HepG2 (cell line): ENCODE measurements at regions not wholly inside any gene's neighbourhood (a gene's known extent, or its start where the extent isn't known, plus 50 kb on each side); places are given as distances from the start of the nearest gene placed in this dataset.

Experiments
- ATAC-seq: fragments of 200-7000 bp; cut with Tn5 transposase; 3 replicates; pipeline ENCODE4 v1.9.1; 2020; ENCODE audit warnings: mild to moderate bottlenecking, moderate library complexity
- BruUV-seq: library from RNA; stranded (reverse); fragments of 400-500 nt; replicated peaks from 2 replicates; lab custom pipeline; 2021; lab: Mats Ljungman, UMichigan
- CTCF ChIA-PET: fragments of 300-600 bp; formaldehyde crosslinking; extraction: SDS; loops from one replicate; lab custom pipeline; 2021; ENCODE audit warnings: low total read pairs, inconsistent platforms, low intra/inter-chr PET ratio; lab: Yijun Ruan, JAX
- POLR2A ChIA-PET: fragments of 350-600 bp; sonication (Branson Sonifier 250); formaldehyde crosslinking; loops from one replicate; lab custom pipeline; 2020; ENCODE audit warnings: antibody characterized with exemption, inconsistent platforms; lab: Yijun Ruan, JAX
- DNase-seq: peaks from one replicate; pipeline ENCODE4 v3.0.0-alpha.2; 2015; ENCODE audit warnings: low spot score
- FAIRE-seq: peaks from 3 replicates; lab custom pipeline; 2011; peaks lifted over from hg19 to GRCh38; lab: Jason Lieb, UNC
- H2AFZ ChIP-seq: one replicate; pipeline ENCODE4 v1.6.1; 2011; ENCODE audit warnings: low read length, inconsistent platforms
- H3K27ac ChIP-seq: fragments of 300-600 bp; 3 replicates; pipeline ENCODE4 v1.8.0; 2011; ENCODE audit warnings: mixed run types, mild to moderate bottlenecking, mixed read lengths, low read length, inconsistent platforms; ENCODE audit not compliant: insufficient read depth; ENCODE audit errors: extremely low read length
- H3K27me3 ChIP-seq, 2 experiments: fragments of 200-600 bp in 1 of 2; 2 replicates in 1 of 2; 3 replicates in 1 of 2; pipeline versions ENCODE4 v1.6.0 to v1.8.0; 2011; ENCODE audit warnings: low read length in 2 of 2, mild to moderate bottlenecking in 2 of 2, moderate library complexity in 2 of 2, inconsistent platforms in 1 of 2; ENCODE audit not compliant: insufficient read depth in 2 of 2, control insufficient read depth in 1 of 2
- H3K36me3 ChIP-seq, 2 experiments: fragments of 200-600 bp in 1 of 2; replicated peaks in 1 of 2; 2 replicates in 1 of 2; 3 replicates in 1 of 2; pipeline versions ENCODE4 v1.5.1 to v1.8.0; 2011; ENCODE audit warnings: low read length in 2 of 2, inconsistent platforms in 1 of 2; ENCODE audit not compliant: insufficient read depth in 2 of 2, control insufficient read depth in 1 of 2
- H3K4me1 ChIP-seq: 2 replicates; pipeline ENCODE4 v1.5.1; 2012; ENCODE audit warnings: low read length, inconsistent platforms; ENCODE audit not compliant: insufficient read depth
- H3K4me2 ChIP-seq: 2 replicates; pipeline ENCODE4 v1.6.0; 2011; ENCODE audit warnings: low read depth, low read length, inconsistent platforms
- H3K4me3 ChIP-seq, 3 experiments: fragments of 200-600 bp in 1 of 3; sonication (generic), shearing (Covaris generic) in 1 of 3; replicated peaks in 1 of 3; 2 replicates each; pipeline ENCODE4 v1.5.1; 2011 to 2016; ENCODE audit warnings: low read length in 3 of 3, inconsistent platforms in 2 of 3, low read depth in 2 of 3, mild to moderate bottlenecking in 2 of 3, control low read depth in 1 of 3, mixed read lengths in 1 of 3; ENCODE audit not compliant: insufficient read depth in 1 of 3
- H3K79me2 ChIP-seq: one replicate; pipeline ENCODE4 v1.6.1; 2011; ENCODE audit warnings: low read length, inconsistent platforms; ENCODE audit not compliant: insufficient read depth
- H3K9ac ChIP-seq: 2 replicates; pipeline ENCODE4 v1.6.0; 2011; ENCODE audit warnings: mild to moderate bottlenecking, low read depth, low read length, inconsistent platforms; ENCODE audit not compliant: insufficient read depth
- H3K9me3 ChIP-seq: 2 replicates; pipeline ENCODE4 v1.5.1; 2012; ENCODE audit warnings: mild to moderate bottlenecking, low read length
- H4K20me1 ChIP-seq: 2 replicates; pipeline ENCODE4 v1.6.0; 2011; ENCODE audit warnings: inconsistent platforms, mild to moderate bottlenecking, low read length, moderate library complexity; ENCODE audit not compliant: insufficient read depth
- CREM ChIP-seq, 2 experiments: sonication (generic) in 1 of 2; formaldehyde crosslinking in 1 of 2; IDR thresholded peaks; 2 replicates each; pipeline versions ENCODE4 v1.4.0 to v1.6.1; 2016 to 2020; ENCODE audit warnings: antibody characterized with exemption in 1 of 2, mild to moderate bottlenecking in 1 of 2, missing genetic modification reagents in 1 of 2
- ELF3 ChIP-seq: IDR thresholded peaks from 2 replicates; pipeline ENCODE4 v1.6.1; 2016; ENCODE audit warnings: missing genetic modification reagents, missing compliant biosample characterization
- FOXK2 ChIP-seq: fragments of 450-650 bp; IDR thresholded peaks from 2 replicates; pipeline ENCODE4 v1.6.1; 2016
- GABPB1 ChIP-seq: IDR thresholded peaks from 2 replicates; pipeline ENCODE4 v1.6.1; 2016; ENCODE audit warnings: mild to moderate bottlenecking, missing genetic modification reagents, moderate library complexity, missing compliant biosample characterization
- KLF9 ChIP-seq: IDR thresholded peaks from 2 replicates; pipeline ENCODE4 v1.6.1; 2016; ENCODE audit warnings: low read depth
- MIER3 ChIP-seq: IDR thresholded peaks from 2 replicates; pipeline ENCODE4 v1.6.1; 2016; ENCODE audit warnings: missing compliant biosample characterization, borderline replicate concordance
- MYC ChIP-seq: sonication (generic); formaldehyde crosslinking; IDR thresholded peaks from 2 replicates; pipeline ENCODE4 v1.9.0; 2021; ENCODE audit warnings: missing genetic modification reagents, borderline replicate concordance
- MYNN ChIP-seq: sonication (generic); formaldehyde crosslinking; IDR thresholded peaks from 2 replicates; pipeline ENCODE4 v1.4.0; 2020; ENCODE audit warnings: mild to moderate bottlenecking, low read depth, missing genetic modification reagents
- ONECUT2 ChIP-seq: sonication (generic); formaldehyde crosslinking; IDR thresholded peaks from 2 replicates; pipeline ENCODE4 v1.4.0; 2020; ENCODE audit warnings: missing genetic modification reagents
- PLSCR1 ChIP-seq: sonication (generic); formaldehyde crosslinking; IDR thresholded peaks from 2 replicates; pipeline ENCODE4 v1.5.0; 2020; ENCODE audit warnings: missing genetic modification reagents, mild to moderate bottlenecking, borderline replicate concordance
- TOE1 ChIP-seq: sonication (generic); formaldehyde crosslinking; IDR thresholded peaks from 2 replicates; pipeline ENCODE4 v1.4.0; 2020; ENCODE audit warnings: mild to moderate bottlenecking, missing genetic modification reagents
- ZBTB2 ChIP-seq: sonication (generic); formaldehyde crosslinking; IDR thresholded peaks from 2 replicates; pipeline ENCODE4 v1.8.0; 2022; ENCODE audit warnings: low read depth, missing genetic modification reagents
- ZFP36 ChIP-seq: fragments of 150-350 bp; IDR thresholded peaks from 2 replicates; pipeline ENCODE4 v1.6.1; 2018; ENCODE audit warnings: borderline replicate concordance, low read length, low read depth; ENCODE audit not compliant: partially characterized antibody
- ZKSCAN8 ChIP-seq: IDR thresholded peaks from 2 replicates; pipeline ENCODE4 v1.6.1; 2016; ENCODE audit warnings: borderline replicate concordance, missing genetic modification reagents, missing compliant biosample characterization
- ZNF136 ChIP-seq: sonication (generic); formaldehyde crosslinking; IDR thresholded peaks from 2 replicates; pipeline ENCODE4 v1.8.1; 2022; ENCODE audit warnings: low read depth, mild to moderate bottlenecking, moderate library complexity, missing genetic modification reagents
- ZNF362 ChIP-seq: sonication (generic); formaldehyde crosslinking; IDR thresholded peaks from 2 replicates; pipeline ENCODE4 v1.4.0; 2020; ENCODE audit warnings: missing genetic modification reagents, mild to moderate bottlenecking, borderline replicate concordance
- ZNF556 ChIP-seq: sonication (generic); formaldehyde crosslinking; IDR thresholded peaks from 2 replicates; pipeline ENCODE4 v1.4.0; 2020; ENCODE audit warnings: mild to moderate bottlenecking, missing genetic modification reagents, borderline replicate concordance
- ZNF605 ChIP-seq: sonication (generic); formaldehyde crosslinking; IDR thresholded peaks from 2 replicates; pipeline ENCODE4 v1.8.0; 2022; ENCODE audit warnings: mild to moderate bottlenecking, missing genetic modification reagents
- ZNF850 ChIP-seq: sonication (generic); formaldehyde crosslinking; conservative IDR thresholded peaks from 2 replicates; pipeline ENCODE4 v1.9.0; 2021; ENCODE audit warnings: mild to moderate bottlenecking, missing genetic modification reagents
- in situ Hi-C: cut with HindIII; loops from 2 replicates; pipeline ENCODE4 v1.10.0; 2017; ENCODE audit warnings: low pct_unique_long_range_greater_than_20kb; ENCODE audit not compliant: extremely low pct_ligation_motif_present
- intact Hi-C: fragments of 100-400 bp; cut with micrococcal nuclease; formaldehyde crosslinking; loops from one replicate; pipeline ENCODE4 v1.10.0; 2022; ENCODE audit not compliant: unreplicated experiment
- TF ChIP-seq, protein P1 (sequence below): sonication (generic); formaldehyde crosslinking; IDR thresholded peaks from 2 replicates; pipeline ENCODE4 v1.4.0; 2020; ENCODE audit warnings: missing genetic modification reagents, borderline replicate concordance

DNA sequence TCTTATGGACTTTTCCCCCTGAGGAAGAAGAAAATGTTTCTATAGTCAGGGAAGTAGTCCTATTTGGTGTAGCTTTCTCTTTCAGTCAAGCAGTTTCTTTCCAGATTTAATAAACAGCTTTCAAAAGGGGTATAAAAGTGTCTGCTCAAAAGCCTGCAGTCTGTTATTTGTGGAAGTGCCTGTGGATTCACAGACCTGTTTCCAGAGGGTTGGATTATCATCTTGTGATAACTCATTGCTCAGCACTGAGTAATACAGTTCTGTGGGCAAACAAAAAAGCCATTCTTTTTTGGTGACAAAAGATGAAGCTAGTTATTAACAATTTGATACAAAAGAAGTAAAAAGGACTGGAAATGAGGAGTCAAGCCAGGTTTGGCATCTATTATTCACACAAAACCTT lies 358.2 kb upstream of the ID4 start:
- CTCF ChIA-PET: no interaction called here
- FAIRE-seq: no peak
- POLR2A ChIA-PET: interaction anchor here (0.6 kb wide), 1 partner anchor 734 kb away, joined by 5 read pairs; no protein-coding TSS in a partner anchor

More for the DNA sequence above, 358.2 kb upstream of the ID4 start:
- Histone ChIP-seq H4K20me1 (no peaks in the 10 kb centered on the region), H3K9me3 (peaks cover 13% of the 10 kb centered on the region; the same call in 1 of the 2 replicates), H3K79me2 (no peaks in the 10 kb centered on the region), H3K4me3 (no peak overlapping the region), H3K27ac (no peak overlapping the region), H3K36me3 (no peaks in the 10 kb centered on the region), H3K9ac (no peak overlapping the region), H3K27me3 (no peaks in the 10 kb centered on the region), H3K4me1 (no peaks in the 10 kb centered on the region), H3K4me2 (no peak overlapping the region), H2AFZ (no peak overlapping the region)
- DNase-seq (no peak), ATAC-seq (no peak)
- in situ Hi-C loops (no loop called here), intact Hi-C loops (no loop called here)
- TF ChIP-seq ZNF136 (CRISPR knock-in tag): no peak
- no peak for TF ChIP-seq ELF3 (CRISPR knock-in tag)
- TF ChIP-seq FOXK2: no peak
- no peak for TF ChIP-seq CREM (IDR thresholded peaks at IDR 0.05)
- TF ChIP-seq CREM (CRISPR knock-in tag; IDR thresholded peaks at IDR 0.05): no peak
- TF ChIP-seq, protein P1, sequence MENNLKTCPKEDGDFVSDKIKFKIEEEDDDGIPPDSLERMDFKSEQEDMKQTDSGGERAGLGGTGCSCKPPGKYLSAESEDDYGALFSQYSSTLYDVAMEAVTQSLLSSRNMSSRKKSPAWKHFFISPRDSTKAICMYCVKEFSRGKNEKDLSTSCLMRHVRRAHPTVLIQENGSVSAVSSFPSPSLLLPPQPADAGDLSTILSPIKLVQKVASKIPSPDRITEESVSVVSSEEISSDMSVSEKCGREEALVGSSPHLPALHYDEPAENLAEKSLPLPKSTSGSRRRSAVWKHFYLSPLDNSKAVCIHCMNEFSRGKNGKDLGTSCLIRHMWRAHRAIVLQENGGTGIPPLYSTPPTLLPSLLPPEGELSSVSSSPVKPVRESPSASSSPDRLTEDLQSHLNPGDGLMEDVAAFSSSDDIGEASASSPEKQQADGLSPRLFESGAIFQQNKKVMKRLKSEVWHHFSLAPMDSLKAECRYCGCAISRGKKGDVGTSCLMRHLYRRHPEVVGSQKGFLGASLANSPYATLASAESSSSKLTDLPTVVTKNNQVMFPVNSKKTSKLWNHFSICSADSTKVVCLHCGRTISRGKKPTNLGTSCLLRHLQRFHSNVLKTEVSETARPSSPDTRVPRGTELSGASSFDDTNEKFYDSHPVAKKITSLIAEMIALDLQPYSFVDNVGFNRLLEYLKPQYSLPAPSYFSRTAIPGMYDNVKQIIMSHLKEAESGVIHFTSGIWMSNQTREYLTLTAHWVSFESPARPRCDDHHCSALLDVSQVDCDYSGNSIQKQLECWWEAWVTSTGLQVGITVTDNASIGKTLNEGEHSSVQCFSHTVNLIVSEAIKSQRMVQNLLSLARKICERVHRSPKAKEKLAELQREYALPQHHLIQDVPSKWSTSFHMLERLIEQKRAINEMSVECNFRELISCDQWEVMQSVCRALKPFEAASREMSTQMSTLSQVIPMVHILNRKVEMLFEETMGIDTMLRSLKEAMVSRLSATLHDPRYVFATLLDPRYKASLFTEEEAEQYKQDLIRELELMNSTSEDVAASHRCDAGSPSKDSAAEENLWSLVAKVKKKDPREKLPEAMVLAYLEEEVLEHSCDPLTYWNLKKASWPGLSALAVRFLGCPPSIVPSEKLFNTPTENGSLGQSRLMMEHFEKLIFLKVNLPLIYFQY (CRISPR knock-in tag): no peak
- TF ChIP-seq ONECUT2 (CRISPR knock-in tag): no peak
- no peak for TF ChIP-seq MIER3 (CRISPR knock-in tag)
- no peak for TF ChIP-seq KLF9 (CRISPR knock-in tag)
- TF ChIP-seq ZNF556 (CRISPR knock-in tag): no peak
- no peak for TF ChIP-seq ZNF850 (CRISPR knock-in tag)
- TF ChIP-seq MYC (CRISPR knock-in tag): no peak
- no peak for TF ChIP-seq ZKSCAN8 (CRISPR knock-in tag)
- TF ChIP-seq PLSCR1 (CRISPR knock-in tag): no peak
- TF ChIP-seq GABPB1 (CRISPR knock-in tag): no peak
- TF ChIP-seq ZFP36: no peak
- no peak for TF ChIP-seq TOE1
- no peak for TF ChIP-seq ZNF605 (CRISPR knock-in tag)
- TF ChIP-seq ZBTB2 (CRISPR knock-in tag): no peak
- no peak for TF ChIP-seq ZNF362
- no peak for TF ChIP-seq MYNN (CRISPR knock-in tag)
- no TSS peak for BruUV-seq
